ENCODE measurements at regions not wholly inside any gene's neighbourhood (a gene's known extent, or its start where the extent isn't known, plus 50 kb on each side); places are given as distances from the start of the nearest gene placed in this dataset.

DNA sequence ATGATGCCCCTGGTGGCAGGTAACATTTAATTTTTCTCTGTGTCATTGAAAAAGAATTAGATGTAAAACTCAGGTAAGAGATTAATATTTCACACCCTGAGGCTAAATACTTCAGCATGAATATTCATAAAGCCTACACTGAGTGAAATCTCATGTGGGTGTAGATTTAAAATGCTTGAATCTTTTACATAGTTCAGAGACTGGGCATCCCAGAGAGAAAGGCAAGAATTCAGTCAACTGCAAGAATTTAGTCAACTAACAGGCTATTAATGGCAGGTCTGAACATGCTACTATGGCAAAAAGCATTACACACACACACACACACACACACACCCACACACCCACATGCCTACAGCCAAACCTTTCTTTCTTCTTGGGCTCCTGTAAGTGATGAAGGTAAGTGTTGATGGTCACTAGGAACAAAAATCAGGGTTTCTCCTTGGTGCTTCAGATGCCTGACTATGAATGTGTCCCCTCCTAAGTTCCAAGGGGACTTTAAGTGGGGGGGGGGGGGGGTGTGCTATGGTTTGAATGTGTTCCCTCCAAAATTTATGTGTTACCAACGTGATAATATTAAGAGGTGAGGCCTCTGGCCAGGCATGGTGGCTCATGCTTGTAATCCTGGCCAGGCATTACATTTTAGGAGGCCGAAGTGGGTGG is 63.7 kb upstream of the PSMD7 start:
- no peak for DNase-seq (ENCODE audit: low spot score)

DNA sequence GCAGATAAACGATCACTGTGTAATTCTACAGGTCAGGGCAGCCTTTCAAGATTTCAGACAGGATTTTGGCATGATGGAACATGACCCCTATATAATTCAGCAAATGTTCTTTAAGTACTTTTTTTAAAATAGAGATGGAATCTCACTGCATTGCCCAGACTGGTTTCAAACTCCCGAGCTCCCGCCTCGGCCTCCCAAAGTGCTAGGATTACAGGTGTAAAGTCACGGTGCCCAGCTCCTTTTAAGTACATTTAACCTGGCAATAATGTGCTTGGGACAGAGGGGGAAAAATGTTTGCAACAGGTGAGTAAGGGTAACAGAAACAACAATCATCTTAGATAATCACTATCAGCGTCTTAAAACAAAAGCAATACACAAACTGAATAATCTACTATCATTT is 66.5 kb upstream of the PSMD7 start:
- no peak for DNase-seq (ENCODE audit: low spot score)

DNA sequence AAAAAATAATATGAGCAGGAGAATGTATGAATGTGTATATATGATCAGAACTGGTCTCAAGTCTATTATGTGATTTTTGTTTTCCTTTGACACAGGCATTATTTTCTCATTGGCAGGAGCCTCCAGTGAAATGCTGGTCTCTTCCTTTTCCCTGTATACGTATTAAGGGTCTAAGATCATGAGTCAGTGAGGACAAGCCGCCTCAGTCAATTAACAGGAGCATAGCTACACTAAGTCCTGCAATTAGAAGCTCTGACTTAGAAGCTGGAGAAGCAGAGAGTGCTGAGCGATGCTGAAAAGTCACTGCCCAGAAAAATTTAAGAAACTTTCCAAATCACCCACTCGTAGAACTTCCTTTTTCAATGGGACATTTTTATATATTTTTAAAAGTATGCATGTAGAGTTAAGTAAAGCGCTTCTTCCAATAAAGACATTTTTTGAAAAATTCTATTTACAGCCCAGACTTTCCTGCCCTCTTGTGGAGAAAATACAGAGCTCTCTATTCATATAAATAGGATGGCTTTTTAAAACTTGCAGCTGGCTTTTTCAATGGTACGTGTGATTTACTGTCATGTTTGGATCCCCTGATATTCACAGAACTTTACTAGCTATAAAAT is 70.2 kb upstream of the PSMD7 start:
- peak; percentile 39 for DNase-seq (ENCODE audit: low spot score)

DNA sequence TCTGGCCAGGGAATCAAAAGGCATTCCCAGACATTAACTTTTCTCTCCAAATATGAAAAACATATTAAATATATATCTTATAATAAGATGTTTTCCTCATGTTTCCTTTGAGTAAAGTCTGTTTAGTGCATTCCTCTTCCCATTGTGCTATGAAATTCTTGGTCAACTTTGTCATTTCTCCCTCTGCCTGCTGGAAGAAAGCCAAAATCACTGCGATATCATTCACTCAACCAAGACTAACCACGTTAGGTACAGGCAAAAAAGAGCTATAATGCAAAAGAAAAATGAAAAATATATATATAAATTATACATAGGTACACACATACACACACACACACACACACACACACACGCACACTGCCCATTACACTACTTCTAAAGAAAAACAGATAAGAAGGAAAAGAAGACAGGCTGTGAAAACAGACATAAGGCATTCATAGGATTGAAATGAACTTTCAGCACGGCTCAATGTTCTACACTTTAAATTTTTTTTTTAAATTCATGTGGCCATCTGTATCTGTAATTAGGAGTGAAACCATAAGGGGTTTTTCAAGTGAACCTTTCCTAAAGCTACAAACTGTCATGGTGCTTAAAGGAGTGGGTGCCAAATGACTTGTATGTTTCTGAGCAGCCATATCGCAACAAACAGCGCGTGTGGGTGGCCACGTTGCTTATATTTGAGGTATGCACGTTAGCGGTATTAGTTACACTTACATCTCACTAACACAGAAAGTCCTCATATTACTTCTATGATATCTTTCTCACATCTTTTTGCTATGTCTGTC is 71.6 kb upstream of the PSMD7 start:
- DNase-seq (ENCODE audit: low spot score): peak; percentile 12

DNA sequence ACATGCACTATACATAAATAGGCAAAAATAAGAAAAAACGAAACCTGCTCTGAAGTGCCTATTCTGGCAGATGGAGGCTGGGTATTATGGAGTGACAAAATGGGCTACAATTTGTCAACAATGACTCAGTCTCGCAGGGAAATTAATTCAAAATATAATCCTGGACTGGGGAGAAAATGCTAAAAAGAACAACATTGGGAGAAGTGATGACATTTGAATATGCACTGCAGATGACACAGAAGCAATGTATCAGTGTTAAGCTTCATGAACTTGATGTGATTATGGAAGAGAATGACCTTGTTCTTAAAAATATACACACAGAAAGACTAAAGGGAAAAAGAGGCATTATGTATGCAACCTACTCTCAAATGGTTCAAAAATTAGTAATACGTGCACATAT is 74.8 kb upstream of the PSMD7 start:
- no peak for DNase-seq (ENCODE audit: low spot score)

DNA sequence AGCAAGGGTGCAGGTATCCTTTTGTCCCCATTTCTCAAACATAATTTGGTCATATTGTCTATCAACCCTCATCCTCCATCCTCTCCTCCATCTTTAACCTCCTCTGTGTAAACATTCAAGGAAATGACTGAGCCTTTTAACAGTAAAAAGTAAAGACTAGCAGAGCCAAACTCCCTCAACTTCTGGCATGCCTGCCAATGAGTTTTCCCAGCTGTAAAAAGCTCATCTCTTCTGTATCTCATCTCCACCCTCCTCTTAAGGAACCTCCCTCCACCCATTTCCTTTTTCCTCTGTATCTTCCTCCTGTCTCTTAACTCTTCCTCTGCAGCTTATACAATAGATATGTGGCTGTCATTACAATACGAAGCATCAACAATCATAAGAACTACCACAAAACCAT is 76.9 kb upstream of the PSMD7 start:
- no peak for DNase-seq (ENCODE audit: low spot score)

DNA sequence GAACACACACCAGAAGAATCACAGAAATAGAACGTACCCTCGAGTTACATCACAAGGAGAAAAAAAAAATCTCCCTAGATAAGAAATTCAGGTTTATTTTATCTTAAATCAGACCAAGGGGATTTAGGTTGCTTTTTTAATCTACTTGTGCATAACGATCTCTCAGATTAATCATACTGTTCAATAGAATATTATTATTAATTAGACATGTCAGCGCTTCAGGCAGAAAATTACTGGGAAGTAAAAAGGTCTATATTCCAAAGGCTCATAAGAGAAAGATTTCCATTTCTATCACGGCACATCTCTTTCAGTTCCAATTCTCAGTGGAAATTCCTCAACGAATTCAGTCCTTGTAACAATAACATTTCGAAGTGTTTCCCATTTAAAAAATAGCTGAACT is 77.7 kb upstream of the PSMD7 start:
- no peak for DNase-seq (ENCODE audit: low spot score)

DNA sequence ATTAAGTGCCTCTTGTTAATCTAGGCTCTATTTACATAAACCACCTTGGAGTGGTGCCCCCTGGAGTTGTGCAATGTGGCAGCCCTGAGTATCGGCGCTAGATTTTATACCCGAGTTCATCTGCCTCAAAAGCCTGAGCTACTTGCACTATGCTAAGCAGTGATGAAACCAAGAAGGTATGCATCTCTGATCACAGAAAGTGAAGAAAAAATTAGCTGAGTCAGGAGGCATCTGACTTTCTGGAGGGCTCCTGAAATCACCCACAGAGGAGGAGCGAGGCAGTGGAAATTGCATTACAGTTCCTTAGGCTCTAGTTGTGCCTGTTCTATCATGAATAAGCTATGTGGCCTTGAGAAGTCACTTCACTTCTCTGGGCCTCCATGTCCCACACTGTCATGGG is 80.3 kb upstream of the PSMD7 start:
- DNase-seq (ENCODE audit: low spot score): no peak

DNA sequence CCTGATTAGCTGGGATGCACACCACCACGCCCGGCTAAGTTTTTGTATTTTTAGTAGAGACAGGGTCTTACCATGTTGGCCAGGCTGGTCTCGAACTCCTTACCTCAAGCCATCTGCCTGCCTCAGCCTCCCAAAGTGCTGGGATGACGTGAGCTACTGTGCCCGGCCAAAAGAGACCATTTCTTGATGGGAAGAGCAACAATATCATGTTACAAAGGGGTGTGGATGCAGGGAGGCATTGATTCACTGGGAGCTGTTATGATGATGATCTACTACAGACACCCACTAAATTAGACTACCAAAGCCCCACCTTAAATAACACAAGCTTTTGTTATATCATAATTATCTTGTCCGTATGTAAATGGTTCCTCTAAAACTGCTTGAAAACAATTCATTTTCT is 81.4 kb upstream of the PSMD7 start:
- DNase-seq (ENCODE audit: low spot score): no peak

DNA sequence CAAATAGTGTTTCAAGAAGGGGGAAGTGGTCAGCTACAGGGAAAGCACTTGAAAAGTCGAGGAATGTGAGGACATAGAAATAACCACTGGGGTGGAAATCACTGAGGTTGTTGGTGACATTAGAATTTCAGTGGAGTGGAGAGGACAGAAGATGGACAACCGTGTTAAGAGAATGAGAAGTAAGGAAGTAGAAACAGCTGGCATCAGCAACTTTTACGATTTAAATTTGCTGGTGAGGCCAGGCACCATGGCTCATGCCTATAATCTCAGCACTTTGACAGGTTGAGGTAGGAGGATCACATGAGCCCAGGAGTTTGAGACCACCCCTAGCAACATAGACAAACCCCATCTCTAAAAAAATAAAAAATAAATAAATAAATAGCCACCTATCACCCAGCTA is 83.2 kb upstream of the PSMD7 start:
- DNase-seq (ENCODE audit: low spot score): no peak

DNA sequence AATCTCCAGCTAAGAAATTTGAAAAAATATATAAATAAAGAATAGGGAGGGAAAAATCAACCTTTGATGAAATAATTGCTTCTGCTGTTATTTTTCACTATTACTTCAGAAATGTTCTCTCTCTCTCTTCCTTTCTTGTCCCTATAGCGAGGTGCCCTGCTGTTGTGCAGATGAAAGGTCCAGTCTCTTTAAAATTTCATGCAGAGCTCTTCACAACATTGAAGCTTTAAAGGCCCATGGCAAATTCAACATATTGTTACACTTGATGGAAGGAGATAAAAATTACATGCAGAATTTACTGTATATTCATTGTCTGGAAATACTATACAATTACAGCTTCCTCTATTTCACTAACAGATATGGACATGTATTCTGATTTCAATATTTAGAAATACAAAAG is 86.4 kb upstream of the PSMD7 start:
- no peak for DNase-seq (ENCODE audit: low spot score)

DNA sequence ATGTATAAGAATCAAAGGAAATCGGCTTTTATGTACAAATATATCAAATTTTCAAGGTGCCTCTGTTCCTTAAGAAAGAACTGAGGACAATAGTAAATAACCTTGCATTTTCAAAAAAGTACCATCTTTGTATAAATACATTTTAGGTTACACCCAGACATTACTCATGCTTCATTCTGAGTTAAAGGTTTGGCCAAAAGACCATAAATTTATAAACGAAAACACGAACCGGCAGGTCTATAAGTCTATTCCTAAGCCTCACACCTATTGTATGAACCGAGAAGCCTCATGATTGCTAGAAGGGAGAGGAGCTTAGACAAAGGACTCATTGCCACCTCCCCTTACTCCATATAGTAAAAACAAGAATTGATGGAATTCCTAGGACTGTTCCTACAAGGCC is 94.6 kb upstream of the PSMD7 start:
- DNase-seq (ENCODE audit: low spot score): no peak

DNA sequence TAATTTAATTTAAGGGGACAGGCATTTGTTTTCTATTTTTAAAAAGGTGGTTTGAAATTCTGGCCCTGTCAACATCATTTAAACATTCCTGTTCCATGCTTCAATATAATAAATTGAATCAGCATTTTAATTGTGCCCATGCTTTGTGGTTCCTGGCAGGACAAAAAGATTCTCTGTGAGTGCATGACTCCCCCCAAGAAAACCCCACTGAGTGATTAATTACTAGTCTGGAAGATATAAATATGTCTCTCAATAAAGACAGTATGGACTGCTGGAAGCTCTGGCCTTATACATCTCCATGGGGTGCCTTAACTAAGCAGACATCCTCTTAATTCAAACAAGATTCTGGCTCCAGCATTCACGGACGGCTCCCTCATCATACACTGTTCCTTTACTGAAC is 95.0 kb upstream of the PSMD7 start:
- no peak for DNase-seq (ENCODE audit: low spot score)

DNA sequence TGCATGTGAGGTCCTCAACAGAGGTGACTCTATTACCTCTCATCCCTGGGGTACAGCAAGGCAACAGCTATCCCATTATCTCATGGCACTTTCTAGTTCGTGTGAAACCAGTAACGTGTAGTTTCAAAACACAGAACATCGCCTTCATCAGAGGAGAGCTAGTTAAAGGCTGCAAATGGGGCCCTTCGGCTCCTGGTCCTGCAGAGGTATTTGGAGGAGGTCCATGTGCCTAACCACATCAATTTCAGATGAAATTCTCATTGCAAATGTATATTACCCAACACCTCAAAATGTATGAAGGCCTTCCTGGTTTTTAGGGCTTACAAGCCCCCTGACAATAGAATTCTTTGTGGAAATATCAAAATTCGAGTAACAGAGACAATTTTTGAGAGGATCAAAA is 95.7 kb upstream of the PSMD7 start:
- DNase-seq (ENCODE audit: low spot score): no peak

DNA sequence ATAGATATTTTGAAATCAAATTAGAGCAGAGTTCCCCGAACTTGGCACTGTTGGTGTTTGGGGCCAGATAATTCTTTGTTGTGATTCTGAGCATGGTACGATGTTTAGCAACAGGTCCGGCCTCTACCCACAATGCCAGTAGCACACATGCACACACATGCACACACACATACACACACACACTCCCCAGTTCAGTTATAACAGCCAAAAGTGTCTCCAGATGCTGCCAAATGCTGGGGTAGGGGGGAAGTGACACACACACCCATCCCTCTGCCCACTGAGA is 96.8 kb upstream of the PSMD7 start:
- no peak for DNase-seq (ENCODE audit: low spot score)

DNA sequence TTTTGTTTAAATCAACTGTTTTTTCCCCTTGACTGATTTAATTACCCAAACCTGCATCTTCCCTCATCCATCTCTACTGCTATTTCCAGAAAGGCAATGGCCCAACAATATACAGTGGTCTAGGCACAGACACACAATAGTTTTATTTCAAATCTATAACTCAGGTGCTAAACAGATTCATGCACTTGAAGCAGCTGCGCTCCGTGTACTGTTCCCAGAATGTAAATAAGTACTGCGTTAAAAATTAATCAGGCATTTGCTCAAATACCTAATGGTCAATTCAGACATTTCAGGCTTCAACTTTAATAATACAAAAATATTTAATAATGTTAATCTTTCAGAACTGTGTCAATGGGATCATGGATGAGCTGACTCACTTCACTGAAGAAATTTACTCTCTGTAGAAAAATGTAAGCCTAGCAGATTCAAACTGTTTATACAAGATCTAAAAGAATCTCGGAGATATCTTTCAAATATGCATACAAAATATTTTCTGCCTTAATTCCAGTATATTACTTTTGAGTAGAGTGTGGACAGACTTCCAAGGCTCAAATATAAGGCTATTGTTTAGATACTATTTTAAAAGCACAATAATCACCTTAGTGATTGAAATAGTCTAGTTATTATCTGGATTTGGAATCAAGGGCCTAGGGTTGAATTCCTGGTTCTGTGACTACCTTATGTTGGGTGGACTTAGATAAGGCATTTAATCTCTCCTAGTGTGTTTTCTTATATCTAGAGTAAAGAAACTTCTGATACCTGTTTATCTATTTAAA is 97.4 kb upstream of the PSMD7 start:
- DNase-seq (ENCODE audit: low spot score): no peak

DNA sequence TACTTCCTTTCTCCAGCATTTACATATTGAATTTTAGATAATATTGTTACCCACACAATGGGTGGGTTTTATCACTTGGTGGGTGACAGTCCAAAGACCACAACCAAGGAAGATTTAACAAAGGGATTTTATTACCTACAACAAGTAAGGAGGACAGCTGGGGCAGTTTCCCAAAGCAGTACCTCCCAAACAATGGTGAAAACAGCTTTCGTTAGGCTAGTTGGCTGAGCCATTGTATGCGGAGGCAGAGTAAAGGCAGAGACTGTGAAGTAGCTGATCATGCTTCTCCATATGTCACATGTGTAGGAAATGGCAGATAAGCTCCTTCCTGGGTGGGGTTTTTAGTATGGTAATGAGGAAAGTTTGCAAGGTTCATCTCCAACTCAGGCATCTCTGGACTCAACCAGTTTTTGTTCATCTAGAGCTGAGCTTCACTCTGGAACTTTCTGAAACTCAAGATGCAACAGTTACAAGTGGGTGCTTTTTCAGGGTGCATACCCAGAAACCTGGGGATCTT is 104.3 kb upstream of the PSMD7 start:
- DNase-seq (ENCODE audit: low spot score): no peak

DNA sequence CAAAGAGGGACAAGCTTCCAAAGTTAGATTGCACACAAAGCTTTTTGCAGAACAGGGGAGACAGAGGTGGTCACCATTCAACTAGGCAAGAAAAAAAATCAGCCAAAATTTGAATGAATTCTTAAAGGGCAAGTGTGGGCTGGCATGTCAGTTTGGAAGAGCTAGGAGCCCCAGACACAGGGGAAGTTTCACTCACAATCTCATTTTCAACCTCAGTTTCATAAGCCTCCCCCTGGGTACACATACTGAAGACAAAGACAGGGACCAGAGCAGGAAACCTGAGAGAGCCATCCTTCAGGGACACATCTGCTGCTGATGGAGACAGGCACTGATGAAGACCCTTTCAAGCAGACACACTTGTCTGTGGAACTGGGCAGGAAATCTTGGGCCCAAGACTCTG is 106.3 kb upstream of the PSMD7 start:
- DNase-seq (ENCODE audit: low spot score): no peak

DNA sequence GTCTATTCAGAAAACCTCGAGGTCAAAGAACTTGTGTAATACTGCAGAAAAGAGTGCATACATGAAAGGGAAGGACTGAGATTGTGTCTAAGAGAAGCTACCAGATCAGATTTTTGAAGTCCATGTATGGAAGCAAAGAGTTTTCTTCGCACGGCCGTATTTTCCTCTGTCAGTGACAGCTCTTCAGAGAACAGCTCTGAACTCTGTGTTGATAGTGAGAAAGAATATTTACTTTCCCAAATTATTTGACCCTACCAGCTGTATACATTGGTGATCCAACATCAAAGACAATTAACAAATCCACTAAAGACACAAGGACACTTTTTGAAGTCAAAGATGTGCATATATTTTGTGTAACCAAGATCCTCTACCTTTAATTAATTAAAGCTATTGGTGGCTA is 107.8 kb upstream of the PSMD7 start:
- no peak for DNase-seq (ENCODE audit: low spot score)

DNA sequence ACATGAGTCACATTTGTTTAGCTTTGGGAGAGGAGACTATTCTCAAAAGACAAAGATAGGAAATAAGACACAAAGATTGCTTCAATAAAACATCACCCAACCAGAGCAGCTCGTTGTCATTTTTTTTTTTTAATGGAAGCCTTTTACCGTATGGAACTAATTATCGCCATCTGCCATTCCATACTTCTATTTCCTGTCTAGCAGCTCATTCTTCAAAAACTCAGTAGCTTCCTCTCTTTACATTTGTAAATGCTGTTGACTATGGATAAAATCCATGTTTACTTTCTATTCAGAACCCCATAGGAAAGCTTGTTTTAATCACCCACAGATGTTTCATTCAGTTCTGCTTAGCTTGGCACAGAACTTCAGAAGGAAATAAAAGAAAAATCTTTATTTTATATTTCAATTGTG is 110.0 kb upstream of the PSMD7 start:
- DNase-seq (ENCODE audit: low spot score): no peak

DNA sequence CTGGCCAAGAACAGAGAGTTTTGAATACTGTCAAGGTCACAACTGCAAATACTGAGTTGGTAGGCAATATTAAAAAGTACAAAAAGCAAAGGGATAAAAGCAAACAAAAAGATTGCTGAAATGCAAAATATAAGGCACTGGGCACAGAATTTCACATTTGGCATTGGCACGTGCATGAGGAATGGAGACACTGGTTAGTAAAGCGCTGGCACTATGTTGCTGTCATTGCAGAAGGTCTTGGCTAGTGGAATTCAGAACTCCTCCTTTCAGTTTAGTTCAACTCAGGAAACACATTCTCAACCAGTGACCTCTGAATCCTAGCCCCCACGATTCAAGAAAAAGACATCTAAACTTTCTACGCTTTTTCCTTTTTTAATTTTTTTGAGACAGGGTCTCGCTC is 111.8 kb upstream of the PSMD7 start:
- no peak for DNase-seq (ENCODE audit: low spot score)

DNA sequence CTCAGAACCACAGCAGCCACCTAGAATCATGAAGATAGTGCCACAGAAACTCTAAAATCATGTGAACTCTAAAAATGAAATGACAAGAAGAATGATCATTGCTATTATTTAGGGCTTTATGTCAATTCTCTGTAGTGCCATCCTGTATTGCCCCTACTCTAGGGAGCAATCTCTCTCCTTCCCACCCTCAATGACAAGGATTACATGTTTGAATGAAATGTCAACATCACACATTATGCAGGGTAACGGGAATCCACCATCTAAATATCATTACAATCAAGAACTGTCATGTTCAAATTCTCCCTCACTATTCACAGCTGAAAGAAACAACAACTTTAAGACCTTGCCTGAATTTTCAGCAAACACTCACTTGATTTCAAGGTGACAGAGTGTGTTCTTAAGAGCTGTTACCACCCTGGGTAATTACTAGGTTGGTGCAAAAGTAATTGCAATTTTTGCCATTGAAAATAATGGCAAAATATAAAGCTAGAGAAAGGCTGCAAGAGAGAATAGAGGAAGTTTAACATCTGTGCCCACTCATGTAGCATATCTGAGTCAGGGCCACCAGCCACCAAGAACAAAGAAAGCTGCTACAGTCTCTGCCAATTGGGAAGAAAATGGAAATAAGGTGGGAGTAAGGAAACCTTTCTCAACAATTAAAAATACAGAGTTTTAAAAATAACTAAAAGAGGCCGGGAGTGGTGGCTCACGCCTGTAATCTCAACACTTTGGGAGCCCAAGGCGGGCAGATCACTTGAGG is 112.8 kb upstream of the PSMD7 start:
- DNase-seq (ENCODE audit: low spot score): no peak
